HL-60 (cell line): ENCODE measurements at regions not wholly inside any gene's neighbourhood (a gene's known extent, or its start where the extent isn't known, plus 50 kb on each side); places are given as distances from the start of the nearest gene placed in this dataset.

Experiments
- GABPA ChIP-seq: IDR thresholded peaks from 2 replicates; pipeline ENCODE4 v1.6.1; 2012; ENCODE audit warnings: low read depth
- POLR2AphosphoS5 ChIP-seq: IDR thresholded peaks from 2 replicates; pipeline ENCODE4 v1.6.1; 2012; ENCODE audit warnings: low read depth
- TF ChIP-seq, protein P1 (sequence below): IDR thresholded peaks from one replicate; pipeline ENCODE4 v1.5.1; 2011; ENCODE audit warnings: low read length, control low read depth, inconsistent platforms; ENCODE audit not compliant: insufficient read depth
- TF ChIP-seq, protein P2 (sequence below): IDR thresholded peaks from 2 replicates; pipeline ENCODE4 v1.6.1; 2012; ENCODE audit warnings: low read depth; ENCODE audit not compliant: insufficient replicate concordance

DNA sequence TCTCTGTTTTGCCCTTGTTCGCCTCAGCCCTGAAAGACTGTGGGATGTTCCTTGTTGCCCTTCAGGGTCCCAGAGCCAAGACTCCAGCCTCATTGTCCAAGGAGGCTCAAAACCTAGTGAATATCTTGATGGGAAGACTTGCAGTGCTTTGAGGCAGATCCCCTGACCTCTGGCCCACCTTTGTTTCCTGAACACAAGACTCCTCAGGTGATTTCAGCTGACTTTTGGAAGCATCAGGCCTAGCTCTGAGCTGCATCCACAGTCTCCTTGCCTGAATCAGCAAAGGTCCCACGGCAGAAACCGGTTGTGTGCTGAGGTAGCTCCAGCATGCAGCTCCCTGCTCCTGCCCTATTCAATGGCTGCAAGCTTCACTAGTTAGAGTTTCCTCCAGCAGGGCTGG lies 159.3 kb upstream of the B3GAT1 start:
- TF ChIP-seq, protein P1, sequence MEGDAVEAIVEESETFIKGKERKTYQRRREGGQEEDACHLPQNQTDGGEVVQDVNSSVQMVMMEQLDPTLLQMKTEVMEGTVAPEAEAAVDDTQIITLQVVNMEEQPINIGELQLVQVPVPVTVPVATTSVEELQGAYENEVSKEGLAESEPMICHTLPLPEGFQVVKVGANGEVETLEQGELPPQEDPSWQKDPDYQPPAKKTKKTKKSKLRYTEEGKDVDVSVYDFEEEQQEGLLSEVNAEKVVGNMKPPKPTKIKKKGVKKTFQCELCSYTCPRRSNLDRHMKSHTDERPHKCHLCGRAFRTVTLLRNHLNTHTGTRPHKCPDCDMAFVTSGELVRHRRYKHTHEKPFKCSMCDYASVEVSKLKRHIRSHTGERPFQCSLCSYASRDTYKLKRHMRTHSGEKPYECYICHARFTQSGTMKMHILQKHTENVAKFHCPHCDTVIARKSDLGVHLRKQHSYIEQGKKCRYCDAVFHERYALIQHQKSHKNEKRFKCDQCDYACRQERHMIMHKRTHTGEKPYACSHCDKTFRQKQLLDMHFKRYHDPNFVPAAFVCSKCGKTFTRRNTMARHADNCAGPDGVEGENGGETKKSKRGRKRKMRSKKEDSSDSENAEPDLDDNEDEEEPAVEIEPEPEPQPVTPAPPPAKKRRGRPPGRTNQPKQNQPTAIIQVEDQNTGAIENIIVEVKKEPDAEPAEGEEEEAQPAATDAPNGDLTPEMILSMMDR: no peak
- TF ChIP-seq, protein P2, sequence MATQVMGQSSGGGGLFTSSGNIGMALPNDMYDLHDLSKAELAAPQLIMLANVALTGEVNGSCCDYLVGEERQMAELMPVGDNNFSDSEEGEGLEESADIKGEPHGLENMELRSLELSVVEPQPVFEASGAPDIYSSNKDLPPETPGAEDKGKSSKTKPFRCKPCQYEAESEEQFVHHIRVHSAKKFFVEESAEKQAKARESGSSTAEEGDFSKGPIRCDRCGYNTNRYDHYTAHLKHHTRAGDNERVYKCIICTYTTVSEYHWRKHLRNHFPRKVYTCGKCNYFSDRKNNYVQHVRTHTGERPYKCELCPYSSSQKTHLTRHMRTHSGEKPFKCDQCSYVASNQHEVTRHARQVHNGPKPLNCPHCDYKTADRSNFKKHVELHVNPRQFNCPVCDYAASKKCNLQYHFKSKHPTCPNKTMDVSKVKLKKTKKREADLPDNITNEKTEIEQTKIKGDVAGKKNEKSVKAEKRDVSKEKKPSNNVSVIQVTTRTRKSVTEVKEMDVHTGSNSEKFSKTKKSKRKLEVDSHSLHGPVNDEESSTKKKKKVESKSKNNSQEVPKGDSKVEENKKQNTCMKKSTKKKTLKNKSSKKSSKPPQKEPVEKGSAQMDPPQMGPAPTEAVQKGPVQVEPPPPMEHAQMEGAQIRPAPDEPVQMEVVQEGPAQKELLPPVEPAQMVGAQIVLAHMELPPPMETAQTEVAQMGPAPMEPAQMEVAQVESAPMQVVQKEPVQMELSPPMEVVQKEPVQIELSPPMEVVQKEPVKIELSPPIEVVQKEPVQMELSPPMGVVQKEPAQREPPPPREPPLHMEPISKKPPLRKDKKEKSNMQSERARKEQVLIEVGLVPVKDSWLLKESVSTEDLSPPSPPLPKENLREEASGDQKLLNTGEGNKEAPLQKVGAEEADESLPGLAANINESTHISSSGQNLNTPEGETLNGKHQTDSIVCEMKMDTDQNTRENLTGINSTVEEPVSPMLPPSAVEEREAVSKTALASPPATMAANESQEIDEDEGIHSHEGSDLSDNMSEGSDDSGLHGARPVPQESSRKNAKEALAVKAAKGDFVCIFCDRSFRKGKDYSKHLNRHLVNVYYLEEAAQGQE: no peak
- TF ChIP-seq POLR2AphosphoS5: no peak
- no peak for TF ChIP-seq GABPA
